SH-SY5Y (cell line): ENCODE measurements at regions not wholly inside any gene's neighbourhood (a gene's known extent, or its start where the extent isn't known, plus 50 kb on each side); places are given as distances from the start of the nearest gene placed in this dataset.

Experiments
- GATA2 ChIP-seq: IDR thresholded peaks from 2 replicates; pipeline ENCODE4 v1.6.1; 2011; ENCODE audit warnings: mild to moderate bottlenecking, low read depth, low read length
- GATA3 ChIP-seq: IDR thresholded peaks from 2 replicates; pipeline ENCODE4 v1.6.1; 2011; ENCODE audit warnings: low read depth, mild to moderate bottlenecking, low read length, moderate library complexity

- TF ChIP-seq GATA3 (no peak), GATA2 (no peak)
Measured at GRCh38 chr11:115065830-115066664, 387.7 kb downstream of the NXPE2 start.
